Astrocyte of the spinal cord (primary cell): ENCODE measurements at regions not wholly inside any gene's neighbourhood (a gene's known extent, or its start where the extent isn't known, plus 50 kb on each side); places are given as distances from the start of the nearest gene placed in this dataset.
A peak's percentile ranks its signal among the peaks of the same experiment; 100 is the strongest.

Source experiments
- DNase-seq: peaks from one replicate; pipeline ENCODE4 v3.0.0; 2011; ENCODE audit warnings: low read depth, low spot score
- H3K4me3 ChIP-seq: 2 replicates; pipeline ENCODE4 v1.5.1; 2011; ENCODE audit warnings: low read depth, mild to moderate bottlenecking, low read length, moderate library complexity
- in situ Hi-C: cut with HindIII; loops from 2 replicates; pipeline ENCODE4 v1.10.0; 2017; ENCODE audit warnings: low sequenced_read_pairs
- TF ChIP-seq, protein P1 (sequence below): IDR thresholded peaks from 2 replicates; pipeline ENCODE4 v1.5.1; 2012; ENCODE audit warnings: low read depth, mild to moderate bottlenecking, low read length, inconsistent platforms

DNA sequence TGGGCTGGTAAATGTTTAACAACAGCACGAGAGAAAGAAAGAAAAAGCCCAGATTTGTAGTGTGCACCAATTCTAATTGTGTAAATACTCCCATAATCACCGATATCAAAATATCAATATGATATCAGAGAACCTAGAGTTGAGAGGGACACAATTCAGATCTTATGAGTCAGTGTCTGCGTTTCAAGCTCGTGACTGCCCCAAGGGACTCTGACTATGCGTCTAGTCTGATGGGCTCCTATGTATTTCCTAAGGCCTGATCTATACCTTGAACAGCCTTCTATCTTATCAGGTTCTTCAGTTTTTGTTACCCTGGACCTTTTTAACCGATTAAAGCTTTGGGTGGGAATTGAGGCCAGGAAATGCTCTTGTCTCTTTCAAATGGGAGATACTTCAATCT, 243.0 kb upstream of the SLC24A2 start:
- DNase-seq, result no peak
- TF ChIP-seq, protein P1, sequence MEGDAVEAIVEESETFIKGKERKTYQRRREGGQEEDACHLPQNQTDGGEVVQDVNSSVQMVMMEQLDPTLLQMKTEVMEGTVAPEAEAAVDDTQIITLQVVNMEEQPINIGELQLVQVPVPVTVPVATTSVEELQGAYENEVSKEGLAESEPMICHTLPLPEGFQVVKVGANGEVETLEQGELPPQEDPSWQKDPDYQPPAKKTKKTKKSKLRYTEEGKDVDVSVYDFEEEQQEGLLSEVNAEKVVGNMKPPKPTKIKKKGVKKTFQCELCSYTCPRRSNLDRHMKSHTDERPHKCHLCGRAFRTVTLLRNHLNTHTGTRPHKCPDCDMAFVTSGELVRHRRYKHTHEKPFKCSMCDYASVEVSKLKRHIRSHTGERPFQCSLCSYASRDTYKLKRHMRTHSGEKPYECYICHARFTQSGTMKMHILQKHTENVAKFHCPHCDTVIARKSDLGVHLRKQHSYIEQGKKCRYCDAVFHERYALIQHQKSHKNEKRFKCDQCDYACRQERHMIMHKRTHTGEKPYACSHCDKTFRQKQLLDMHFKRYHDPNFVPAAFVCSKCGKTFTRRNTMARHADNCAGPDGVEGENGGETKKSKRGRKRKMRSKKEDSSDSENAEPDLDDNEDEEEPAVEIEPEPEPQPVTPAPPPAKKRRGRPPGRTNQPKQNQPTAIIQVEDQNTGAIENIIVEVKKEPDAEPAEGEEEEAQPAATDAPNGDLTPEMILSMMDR, result no peak
- H3K4me3 ChIP-seq, result no peak overlapping the region
- in situ Hi-C loops, result no loop called here

DNA sequence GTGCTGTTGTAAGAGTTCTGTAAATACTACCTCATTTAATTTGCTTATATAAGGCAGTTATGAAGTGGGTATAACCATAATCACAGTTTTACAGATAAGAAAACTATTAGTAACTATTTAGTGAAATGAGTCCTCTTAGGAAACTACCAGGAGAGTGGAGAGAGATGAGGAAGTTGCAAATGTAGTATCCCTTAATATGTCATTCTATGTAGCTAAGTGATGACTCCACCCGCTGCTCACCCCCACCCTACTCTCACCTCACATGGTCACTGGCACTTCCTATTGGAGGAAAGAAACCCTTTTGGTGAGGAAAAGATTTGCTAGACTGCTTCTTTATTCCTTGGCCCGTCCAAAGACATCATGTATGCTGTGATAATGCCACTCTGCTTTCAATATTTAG, 241.8 kb upstream of the SLC24A2 start:
- no peak overlapping the region for H3K4me3 ChIP-seq
- TF ChIP-seq, protein P1, result no peak
- in situ Hi-C loops, result no loop called here
- DNase-seq, result no peak

DNA sequence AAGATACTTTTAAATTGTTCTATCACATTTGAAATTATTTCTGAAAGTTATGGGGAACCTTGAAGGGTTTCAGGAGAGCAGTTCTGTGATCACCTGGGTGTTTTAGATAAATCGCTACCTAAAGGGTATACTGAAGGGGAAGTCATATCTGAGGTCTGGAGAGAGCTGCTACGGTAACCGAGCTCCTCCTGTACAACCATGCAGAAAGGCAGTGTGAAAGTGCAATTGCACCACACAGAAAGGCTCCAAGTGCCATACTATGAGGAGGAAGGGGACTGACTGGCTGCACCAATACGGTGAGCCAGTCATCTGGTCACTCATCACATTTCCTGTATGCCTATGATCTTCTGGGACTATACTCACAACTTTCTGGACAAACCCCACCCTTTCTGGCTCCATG, 241.4 kb upstream of the SLC24A2 start:
- TF ChIP-seq, protein P1, result no peak
- no peak overlapping the region for H3K4me3 ChIP-seq
- DNase-seq, result no peak
- in situ Hi-C loops, result no loop called here

DNA sequence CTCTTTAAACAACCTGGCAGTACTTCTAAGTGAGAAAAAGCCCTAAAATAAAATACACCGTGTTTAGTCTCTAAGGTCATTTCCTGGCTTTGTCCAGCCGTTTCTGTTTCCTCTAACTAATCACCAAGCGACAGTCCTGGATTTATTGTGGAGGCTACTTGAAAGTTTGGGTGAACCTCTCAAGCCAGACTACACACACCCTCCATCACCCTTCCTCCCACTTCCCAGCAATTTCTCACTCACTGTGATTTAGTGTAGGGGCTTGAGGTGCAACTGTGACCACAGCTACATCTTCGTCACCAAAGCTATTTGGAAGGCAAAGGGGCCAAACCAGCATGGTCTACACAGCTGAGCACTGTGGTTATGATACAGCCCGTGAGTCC, 240.0 kb upstream of the SLC24A2 start:
- in situ Hi-C loops, result no loop called here
- TF ChIP-seq, protein P1, result no peak
- no peak for DNase-seq
- no peak overlapping the region for H3K4me3 ChIP-seq

DNA sequence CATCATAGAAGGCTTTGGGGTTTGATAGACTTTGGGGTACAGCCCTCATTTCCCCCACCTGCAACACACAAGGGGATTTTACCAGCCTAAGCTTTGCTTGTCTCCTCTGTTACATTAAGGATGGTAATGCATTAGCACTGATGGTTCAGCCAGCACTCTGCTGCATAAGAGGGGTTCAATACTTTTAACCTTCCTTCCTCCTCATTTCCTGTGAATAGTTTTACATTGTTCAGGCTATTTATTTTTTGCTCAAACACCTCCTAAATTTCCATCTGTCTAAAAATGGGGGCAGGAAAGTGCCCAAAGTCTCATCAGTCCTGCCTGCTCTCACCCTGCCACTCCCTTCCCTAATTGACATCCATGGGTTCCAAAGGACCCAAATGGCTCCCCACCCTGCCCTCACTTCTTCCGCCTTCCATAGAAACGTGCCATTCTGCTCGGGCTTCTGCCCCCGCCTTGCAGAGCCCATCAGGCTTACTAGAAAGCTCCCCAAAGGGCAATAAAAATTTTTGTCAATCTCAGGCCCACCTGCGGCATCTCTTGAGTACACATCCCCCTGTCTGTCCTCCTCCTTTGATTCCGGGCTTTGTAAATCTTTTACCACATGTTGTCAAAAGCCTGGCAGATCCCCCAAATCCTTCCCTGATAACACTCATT, 239.5 kb upstream of the SLC24A2 start:
- H3K4me3 ChIP-seq, result no peak overlapping the region
- TF ChIP-seq, protein P1, result no peak
- in situ Hi-C loops, result no loop called here
- DNase-seq, result no peak

DNA sequence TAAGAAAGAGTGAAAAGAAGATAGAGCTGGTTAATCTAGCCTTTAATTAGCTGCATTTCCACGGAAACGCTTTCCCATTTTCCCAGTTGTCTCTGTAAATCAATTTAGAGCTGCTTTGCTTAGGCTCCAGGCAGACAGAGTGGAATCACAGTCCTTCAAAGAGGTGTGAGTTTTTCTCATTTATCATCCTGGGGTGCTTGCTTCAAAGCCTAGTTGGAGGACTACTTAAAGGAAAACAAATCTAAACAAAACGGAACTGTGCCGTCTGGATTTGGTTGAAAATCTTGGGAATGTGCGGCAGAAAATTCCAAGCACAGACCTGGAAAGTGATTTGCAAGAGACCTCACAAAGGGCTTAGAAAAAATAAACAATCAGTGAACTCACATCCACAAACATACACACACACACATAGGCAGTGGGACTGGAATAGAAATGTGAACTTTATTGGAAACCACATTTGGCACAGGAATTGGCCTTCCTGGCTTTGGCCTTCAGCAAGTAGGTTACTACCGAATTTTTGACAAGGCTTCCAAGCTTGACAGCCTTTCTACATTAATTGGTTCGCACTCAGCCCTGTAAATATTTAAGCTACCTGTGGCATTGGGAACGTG, 235.2 kb upstream of the SLC24A2 start:
- DNase-seq, result peak; percentile 29
- in situ Hi-C loops, result no loop called here
- no peak overlapping the region for H3K4me3 ChIP-seq
- TF ChIP-seq, protein P1, result no peak
